Fibroblast of lung (primary cell): ENCODE measurements at regions not wholly inside any gene's neighbourhood (a gene's known extent, or its start where the extent isn't known, plus 50 kb on each side); places are given as distances from the start of the nearest gene placed in this dataset.

Experiments
- EZH2 ChIP-seq: IDR thresholded peaks from 2 replicates; pipeline ENCODE4 v1.5.1; 2012; ENCODE audit warnings: low read length, control low read depth, mild to moderate bottlenecking; ENCODE audit errors: missing control alignments
- TF ChIP-seq, protein P1 (sequence below), 2 donors: IDR thresholded peaks in 1 of 2; conservative IDR thresholded peaks in 1 of 2; 1 replicate in 1 of 2; 2 replicates in 1 of 2; pipeline ENCODE4 v1.5.1; 2011 to 2012; ENCODE audit warnings: low read length in 2 of 2, control low read depth in 1 of 2, inconsistent platforms in 1 of 2, low read depth in 1 of 2, mild to moderate bottlenecking in 1 of 2

DNA sequence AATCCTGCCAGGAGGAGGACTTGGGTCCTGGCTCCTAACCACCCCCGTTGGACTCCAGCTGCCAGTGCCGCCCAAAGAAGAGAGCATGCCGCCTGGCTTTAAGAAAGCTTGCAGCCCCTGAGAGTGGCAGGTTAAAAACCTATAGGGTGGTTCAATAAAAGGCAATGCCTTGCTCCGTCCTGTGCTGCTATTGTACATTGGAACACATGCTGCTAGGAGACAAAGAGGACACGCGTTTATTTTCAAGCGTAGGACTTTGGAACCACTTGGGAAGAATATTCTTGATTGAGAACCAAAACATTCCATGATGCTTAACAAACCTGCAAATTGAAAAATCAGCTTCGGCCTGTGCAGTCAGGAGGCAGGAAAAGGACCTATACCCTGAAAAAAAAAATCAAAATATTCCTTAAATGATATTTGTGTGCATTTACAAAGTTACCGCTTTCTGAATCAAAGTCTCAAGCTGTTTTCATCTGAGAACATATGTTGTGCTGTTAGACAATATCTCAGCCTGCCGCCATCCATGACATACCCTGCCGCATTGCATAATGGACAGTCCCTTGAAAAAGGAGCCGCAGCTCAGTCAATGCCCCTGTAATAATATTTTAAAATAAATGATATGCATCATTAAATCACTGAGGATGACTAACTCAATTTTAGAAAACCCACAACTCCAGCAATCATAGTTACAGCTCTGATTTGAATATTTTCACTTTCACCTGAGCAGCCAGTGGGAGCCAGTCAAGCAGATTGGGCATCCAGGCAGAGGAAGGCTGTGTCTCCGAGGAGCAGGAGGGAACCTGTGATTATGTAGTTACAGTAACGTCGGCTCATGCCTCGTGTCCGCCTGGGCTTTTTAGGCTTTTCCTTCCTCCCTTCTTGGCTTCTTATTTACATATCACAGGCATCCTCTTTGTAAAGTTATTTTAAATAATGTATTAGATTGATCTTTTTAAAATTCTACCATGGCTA is 805.6 kb upstream of the FANCL start:
- TF ChIP-seq, protein P1, sequence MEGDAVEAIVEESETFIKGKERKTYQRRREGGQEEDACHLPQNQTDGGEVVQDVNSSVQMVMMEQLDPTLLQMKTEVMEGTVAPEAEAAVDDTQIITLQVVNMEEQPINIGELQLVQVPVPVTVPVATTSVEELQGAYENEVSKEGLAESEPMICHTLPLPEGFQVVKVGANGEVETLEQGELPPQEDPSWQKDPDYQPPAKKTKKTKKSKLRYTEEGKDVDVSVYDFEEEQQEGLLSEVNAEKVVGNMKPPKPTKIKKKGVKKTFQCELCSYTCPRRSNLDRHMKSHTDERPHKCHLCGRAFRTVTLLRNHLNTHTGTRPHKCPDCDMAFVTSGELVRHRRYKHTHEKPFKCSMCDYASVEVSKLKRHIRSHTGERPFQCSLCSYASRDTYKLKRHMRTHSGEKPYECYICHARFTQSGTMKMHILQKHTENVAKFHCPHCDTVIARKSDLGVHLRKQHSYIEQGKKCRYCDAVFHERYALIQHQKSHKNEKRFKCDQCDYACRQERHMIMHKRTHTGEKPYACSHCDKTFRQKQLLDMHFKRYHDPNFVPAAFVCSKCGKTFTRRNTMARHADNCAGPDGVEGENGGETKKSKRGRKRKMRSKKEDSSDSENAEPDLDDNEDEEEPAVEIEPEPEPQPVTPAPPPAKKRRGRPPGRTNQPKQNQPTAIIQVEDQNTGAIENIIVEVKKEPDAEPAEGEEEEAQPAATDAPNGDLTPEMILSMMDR (conservative IDR thresholded peaks at IDR 0.05 in 1 of 2, IDR thresholded peaks at IDR 0.05 in 1 of 2; ENCODE audit: low read depth in 1 of 2, low read length in 2 of 2) = no peak
- TF ChIP-seq EZH2 = no peak
